Thyroid gland (tissue), 4 donors: ENCODE measurements at regions not wholly inside any gene's neighbourhood (a gene's known extent, or its start where the extent isn't known, plus 50 kb on each side); places are given as distances from the start of the nearest gene placed in this dataset.

ENCODE experiments used
- CTCF ChIP-seq, 6 experiments: fragments of 200-600 bp in 3 of 6; fragments of 450-650 bp in 3 of 6; sonication (generic) in 3 of 6; IDR thresholded peaks; one replicate each; pipeline ENCODE4 v1.5.1; 2016 to 2019; ENCODE audit warnings: antibody characterized with exemption in 6 of 6, mild to moderate bottlenecking in 2 of 6, inconsistent platforms in 1 of 6, moderate library complexity in 1 of 6
- POLR2A ChIP-seq, 2 donors: fragments of 450-650 bp; IDR thresholded peaks; one replicate each; pipeline ENCODE4 v1.6.1; 2017; ENCODE audit warnings: antibody characterized with exemption in 2 of 2, mild to moderate bottlenecking in 2 of 2, moderate library complexity in 1 of 2

- TF ChIP-seq CTCF (IDR thresholded peaks at IDR 0.05) (no peak), POLR2A (IDR thresholded peaks at IDR 0.05) (no peak)
These were observed 72.3 kb upstream of the BOD1 start for GRCh38 chr5:173688703-173689102.
